Ramos (cell line): ENCODE measurements at regions not wholly inside any gene's neighbourhood (a gene's known extent, or its start where the extent isn't known, plus 50 kb on each side); places are given as distances from the start of the nearest gene placed in this dataset.

Experiments
- in situ Hi-C: fragments of 300-500 bp; cut with MboI; formaldehyde crosslinking; loops from one replicate; pipeline ENCODE4 v1.14.3; 2022; ENCODE audit warnings: low sequenced_read_pairs; ENCODE audit not compliant: unreplicated experiment

- in situ Hi-C loops: no loop called here
These were observed 800.0 kb downstream of the CDH11 start for GRCh38 chr16:64321881-64322280.

GRCh38 chr16:64321066-64321465 lies 800.8 kb downstream of the CDH11 start:
- in situ Hi-C loops: no loop called here

GRCh38 chr16:64317601-64318000 lies 804.3 kb downstream of the CDH11 start:
- in situ Hi-C loops: no loop called here

GRCh38 chr16:64313726-64314125 lies 808.1 kb downstream of the CDH11 start:
- in situ Hi-C loops: no loop called here

GRCh38 chr16:64312980-64313379 lies 808.9 kb downstream of the CDH11 start:
- in situ Hi-C loops: no loop called here

- in situ Hi-C loops: no loop called here
These were observed 809.6 kb downstream of the CDH11 start for GRCh38 chr16:64312292-64312691.

GRCh38 chr16:64311241-64311640 lies 810.6 kb downstream of the CDH11 start:
- in situ Hi-C loops: no loop called here

GRCh38 chr16:64309398-64310110 lies 812.3 kb downstream of the CDH11 start:
- in situ Hi-C loops: no loop called here

GRCh38 chr16:64308721-64309120 lies 813.1 kb downstream of the CDH11 start:
- in situ Hi-C loops: no loop called here

- in situ Hi-C loops: no loop called here
These were observed 814.4 kb downstream of the CDH11 start for GRCh38 chr16:64307431-64307830.

- in situ Hi-C loops: no loop called here
These were observed 816.2 kb downstream of the CDH11 start for GRCh38 chr16:64305663-64306062.

GRCh38 chr16:64304951-64305350 lies 816.9 kb downstream of the CDH11 start:
- in situ Hi-C loops: no loop called here

- in situ Hi-C loops: no loop called here
These were observed 817.5 kb downstream of the CDH11 start for GRCh38 chr16:64304396-64304795.

- in situ Hi-C loops: no loop called here
These were observed 823.8 kb downstream of the CDH11 start for GRCh38 chr16:64297863-64298600.

GRCh38 chr16:64295466-64295865 lies 826.4 kb downstream of the CDH11 start:
- in situ Hi-C loops: no loop called here

- in situ Hi-C loops: no loop called here
These were observed 828.9 kb downstream of the CDH11 start for GRCh38 chr16:64292953-64293352.

- in situ Hi-C loops: no loop called here
These were observed 829.7 kb downstream of the CDH11 start for GRCh38 chr16:64292161-64292560.

- in situ Hi-C loops: no loop called here
These were observed 831.4 kb downstream of the CDH11 start for GRCh38 chr16:64290461-64290860.

GRCh38 chr16:64287655-64288528 lies 834.0 kb downstream of the CDH11 start:
- in situ Hi-C loops: no loop called here

GRCh38 chr16:64282181-64282580 lies 839.7 kb downstream of the CDH11 start:
- in situ Hi-C loops: no loop called here

GRCh38 chr16:64280317-64280716 lies 841.5 kb downstream of the CDH11 start:
- in situ Hi-C loops: no loop called here
